ENCODE measurements at regions not wholly inside any gene's neighbourhood (a gene's known extent, or its start where the extent isn't known, plus 50 kb on each side); places are given as distances from the start of the nearest gene placed in this dataset.

DNA sequence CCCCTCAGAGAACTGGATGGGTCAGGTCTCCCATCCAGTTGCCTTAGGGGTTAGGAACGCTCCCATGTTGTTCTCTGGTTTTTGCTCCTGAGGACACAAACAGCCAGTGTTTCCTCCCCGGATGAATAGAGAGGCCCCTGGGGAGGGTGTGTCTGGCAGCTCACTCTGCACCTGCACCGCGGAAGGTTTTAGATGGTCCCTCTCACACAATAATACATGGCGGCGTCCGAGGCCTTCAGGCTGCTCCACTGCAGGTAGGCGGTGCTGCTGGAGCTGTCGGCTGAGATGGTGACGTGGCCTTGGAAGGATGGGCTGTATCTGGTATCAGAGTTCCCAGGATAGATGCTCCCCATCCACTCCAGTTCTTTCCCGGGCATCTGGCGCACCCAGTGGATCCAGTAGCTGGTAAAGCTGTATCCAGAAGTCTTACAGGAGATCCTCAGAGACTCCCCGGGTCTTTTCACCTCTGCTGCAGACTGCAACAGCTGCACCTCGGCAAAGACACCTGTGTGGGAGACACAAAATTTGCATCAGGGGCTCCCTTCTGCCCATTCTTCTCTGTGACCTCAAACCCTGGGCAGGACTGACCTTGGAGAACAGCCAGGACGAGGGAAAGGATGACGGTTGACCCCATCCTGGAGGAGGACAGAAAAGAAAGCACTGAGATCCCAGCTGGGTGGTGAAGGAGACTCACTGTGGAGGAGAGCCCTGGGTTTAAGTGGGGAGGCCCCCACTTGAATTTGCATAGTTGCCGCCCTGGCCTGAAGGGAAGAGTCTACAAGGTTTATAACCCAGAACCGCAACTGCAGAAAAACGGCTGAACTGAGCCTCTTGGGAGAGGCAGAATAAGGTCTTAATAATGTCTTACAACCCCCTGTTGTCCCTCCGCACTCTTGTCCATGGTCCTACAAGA, 1324.8 kb downstream of the TMEM121 start:
- no peaks in the 10 kb centered on the region for H3K9me3 Mint-ChIP-seq
- DNase-seq, result no peak
- no peaks in the 10 kb centered on the region for H3K4me1 ChIP-seq (ENCODE audit: insufficient read depth, low read length)
- CTCF ChIA-PET, result no interaction called here
- H3K27me3 Mint-ChIP-seq, result no peaks in the 10 kb centered on the region
- no peak overlapping the region for H3K4me3 Mint-ChIP-seq
- no peaks in the 10 kb centered on the region for H3K27me3 ChIP-seq (ENCODE audit: control insufficient read depth in 1 of 2, insufficient read depth in 2 of 2, low read length in 2 of 2)
- TF ChIP-seq, protein P1, sequence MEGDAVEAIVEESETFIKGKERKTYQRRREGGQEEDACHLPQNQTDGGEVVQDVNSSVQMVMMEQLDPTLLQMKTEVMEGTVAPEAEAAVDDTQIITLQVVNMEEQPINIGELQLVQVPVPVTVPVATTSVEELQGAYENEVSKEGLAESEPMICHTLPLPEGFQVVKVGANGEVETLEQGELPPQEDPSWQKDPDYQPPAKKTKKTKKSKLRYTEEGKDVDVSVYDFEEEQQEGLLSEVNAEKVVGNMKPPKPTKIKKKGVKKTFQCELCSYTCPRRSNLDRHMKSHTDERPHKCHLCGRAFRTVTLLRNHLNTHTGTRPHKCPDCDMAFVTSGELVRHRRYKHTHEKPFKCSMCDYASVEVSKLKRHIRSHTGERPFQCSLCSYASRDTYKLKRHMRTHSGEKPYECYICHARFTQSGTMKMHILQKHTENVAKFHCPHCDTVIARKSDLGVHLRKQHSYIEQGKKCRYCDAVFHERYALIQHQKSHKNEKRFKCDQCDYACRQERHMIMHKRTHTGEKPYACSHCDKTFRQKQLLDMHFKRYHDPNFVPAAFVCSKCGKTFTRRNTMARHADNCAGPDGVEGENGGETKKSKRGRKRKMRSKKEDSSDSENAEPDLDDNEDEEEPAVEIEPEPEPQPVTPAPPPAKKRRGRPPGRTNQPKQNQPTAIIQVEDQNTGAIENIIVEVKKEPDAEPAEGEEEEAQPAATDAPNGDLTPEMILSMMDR (IDR thresholded peaks at IDR 0.05), result no peak
- H3K36me3 Mint-ChIP-seq (ENCODE audit: low read depth), result no peaks in the 10 kb centered on the region
- H3K4me1 Mint-ChIP-seq (ENCODE audit: low read depth), result peaks cover 12% of the 10 kb centered on the region
- no peaks in the 10 kb centered on the region for H3K9me3 ChIP-seq (ENCODE audit: control insufficient read depth in 1 of 2, insufficient read depth in 1 of 2, low read length in 2 of 2)
- no peak overlapping the region for H3K4me3 ChIP-seq (ENCODE audit: low read length)
- ATAC-seq (ENCODE audit: poor library complexity), result no peak
- POLR2A ChIA-PET, result no interaction called here
- no peak overlapping the region for H3K27ac ChIP-seq (ENCODE audit: low read depth in 1 of 2, low read length in 2 of 2)
- H3K27ac Mint-ChIP-seq, result no peak overlapping the region
- intact Hi-C loops (cut with DNase I, micrococcal nuclease), result no loop called here
- H3K36me3 ChIP-seq (ENCODE audit: insufficient read depth, low read length), result no peaks in the 10 kb centered on the region

DNA sequence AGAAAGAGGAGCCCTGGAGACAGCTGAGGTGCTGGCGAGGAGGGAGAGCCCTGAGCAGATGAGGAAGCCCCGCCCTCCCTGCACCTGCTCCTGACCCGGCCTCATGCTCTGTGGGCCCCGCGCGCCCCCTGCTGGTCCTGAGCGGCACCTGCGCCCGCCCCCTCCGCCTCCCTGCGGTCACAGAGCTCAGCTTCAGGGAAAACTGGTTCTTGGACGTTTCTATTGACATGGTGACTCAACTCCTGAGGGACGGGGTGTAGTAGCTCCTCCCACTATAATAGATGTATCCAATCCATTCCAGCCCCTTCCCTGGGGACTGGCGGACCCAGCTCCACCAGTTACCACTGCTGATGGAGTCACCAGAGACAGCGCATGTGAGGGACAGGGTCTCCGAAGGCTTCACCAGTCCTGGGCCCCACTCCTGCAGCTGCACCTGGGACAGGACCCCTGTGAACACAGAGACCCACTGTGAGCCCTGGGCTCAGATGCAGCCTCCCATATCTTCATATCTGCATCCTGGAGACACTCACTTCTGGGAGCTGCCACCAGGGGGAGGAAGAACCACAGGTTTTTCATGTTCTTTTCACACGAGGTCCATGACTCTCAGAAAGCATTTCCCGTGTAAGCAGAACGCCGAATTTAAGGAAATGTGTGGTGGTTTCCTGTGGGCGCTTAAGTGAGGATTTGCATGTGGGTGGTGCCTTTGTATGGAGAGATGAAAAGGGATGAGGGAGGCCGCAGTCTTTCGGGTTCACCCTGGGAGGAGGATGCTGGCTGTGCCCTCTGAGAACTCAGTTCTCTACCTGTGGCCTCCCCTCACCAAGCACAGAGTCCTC, 1346.4 kb downstream of the TMEM121 start:
- Mint-ChIP-seq H3K36me3 (ENCODE audit: low read depth) (no peaks in the 10 kb centered on the region), H3K9me3 (no peaks in the 10 kb centered on the region), H3K27ac (no peak overlapping the region), H3K4me1 (ENCODE audit: low read depth) (peaks cover 23% of the 10 kb centered on the region), H3K27me3 (peaks cover 42% of the 10 kb centered on the region), H3K4me3 (peak overlapping the region; percentile 51)
- DNase-seq (peak; percentile 68 to 87 (median 80)), ATAC-seq (ENCODE audit: poor library complexity) (peak; percentile 80)
- Histone ChIP-seq H3K4me3 (ENCODE audit: low read length) (peak overlapping the region; percentile 22), H3K9me3 (ENCODE audit: control insufficient read depth in 1 of 2, insufficient read depth in 1 of 2, low read length in 2 of 2) (no peaks in the 10 kb centered on the region), H3K27ac (ENCODE audit: low read depth in 1 of 2, low read length in 2 of 2) (no peak overlapping the region), H3K36me3 (ENCODE audit: insufficient read depth, low read length) (no peaks in the 10 kb centered on the region), H3K27me3 (ENCODE audit: control insufficient read depth in 1 of 2, insufficient read depth in 2 of 2, low read length in 2 of 2) (peaks cover 14% of the 10 kb centered on the region in 2 experiments), H3K4me1 (ENCODE audit: insufficient read depth, low read length) (peaks cover 19% of the 10 kb centered on the region)
- TF ChIP-seq, protein P1 (IDR thresholded peaks at IDR 0.05), result peak; percentile 81
- CTCF ChIA-PET, result interaction anchor here (0.7 to 2.8 kb wide), 20 partner anchors 9 to 209 kb away, joined by 3 to 42 read pairs (median 5); no protein-coding TSS in a partner anchor
- POLR2A ChIA-PET, result no interaction called here
- intact Hi-C loops (cut with DNase I, micrococcal nuclease), result loop anchor here (2.0 kb wide), 1 partner anchor 28 kb away; no protein-coding TSS in a partner anchor

DNA sequence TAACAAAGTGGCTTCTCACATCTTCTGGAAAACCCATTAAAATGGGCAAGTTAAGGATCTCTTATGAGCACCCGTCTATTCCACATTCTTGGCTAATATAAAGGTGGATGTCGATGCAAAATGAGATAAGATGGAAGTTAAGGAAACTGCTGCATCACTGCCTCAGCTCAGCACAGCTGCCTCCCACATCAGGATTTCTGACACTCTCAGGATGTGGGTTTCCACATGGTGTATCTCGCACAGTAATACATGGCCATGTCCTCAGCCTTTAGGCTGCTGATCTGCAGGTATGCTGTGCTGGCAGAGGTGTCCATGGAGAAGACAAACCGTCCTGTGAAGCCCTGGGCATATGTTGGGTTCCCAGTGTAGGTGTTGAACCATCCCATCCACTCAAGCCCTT, 1348.0 kb downstream of the TMEM121 start:
- ChIA-PET CTCF (interaction anchor here (1.6 to 2.8 kb wide), 3 partner anchors 32 to 44 kb away, joined by 5 to 42 read pairs (median 8); no protein-coding TSS in a partner anchor), POLR2A (no interaction called here)
- H3K36me3 Mint-ChIP-seq (ENCODE audit: low read depth), result no peaks in the 10 kb centered on the region
- H3K9me3 Mint-ChIP-seq, result no peaks in the 10 kb centered on the region
- TF ChIP-seq, protein P1 (IDR thresholded peaks at IDR 0.05), result no peak
- no peak overlapping the region for H3K4me3 Mint-ChIP-seq
- ATAC-seq (ENCODE audit: poor library complexity) (peak; percentile 44), DNase-seq (no peak)
- H3K4me1 Mint-ChIP-seq (ENCODE audit: low read depth), result peaks cover 23% of the 10 kb centered on the region
- H3K27ac ChIP-seq (ENCODE audit: low read depth in 1 of 2, low read length in 2 of 2), result no peak overlapping the region
- H3K27me3 Mint-ChIP-seq, result peaks cover 40% of the 10 kb centered on the region
- H3K27me3 ChIP-seq (ENCODE audit: control insufficient read depth in 1 of 2, insufficient read depth in 2 of 2, low read length in 2 of 2), result peaks cover 17 to 19% of the 10 kb centered on the region in 2 experiments
- peaks cover 19% of the 10 kb centered on the region for H3K4me1 ChIP-seq (ENCODE audit: insufficient read depth, low read length)
- H3K27ac Mint-ChIP-seq, result no peak overlapping the region
- intact Hi-C loops (cut with DNase I, micrococcal nuclease), result no loop called here
- no peak overlapping the region for H3K4me3 ChIP-seq (ENCODE audit: low read length)
- no peaks in the 10 kb centered on the region for H3K36me3 ChIP-seq (ENCODE audit: insufficient read depth, low read length)
- no peaks in the 10 kb centered on the region for H3K9me3 ChIP-seq (ENCODE audit: control insufficient read depth in 1 of 2, insufficient read depth in 1 of 2, low read length in 2 of 2)

Data from CD4-positive, alpha-beta T cell (primary cell).